Panc1 (cell line): ENCODE measurements at regions not wholly inside any gene's neighbourhood (a gene's known extent, or its start where the extent isn't known, plus 50 kb on each side); places are given as distances from the start of the nearest gene placed in this dataset.

Source experiments
- ATAC-seq: fragments of 200-7000 bp; cut with Tn5 transposase; 2 replicates; pipeline ENCODE4 v1.9.1; 2020; ENCODE audit warnings: mild to moderate bottlenecking, moderate library complexity
- BruUV-seq: library from RNA; stranded (reverse); fragments of 400-500 nt; replicated peaks from 2 replicates; lab custom pipeline; 2021; lab: Mats Ljungman, UMichigan
- CTCF ChIA-PET: fragments of 300-600 bp; sonication (Branson Sonifier 250); formaldehyde crosslinking; loops from one replicate; lab custom pipeline; 2022; ENCODE audit warnings: antibody characterized with exemption; lab: Charles Lee
- POLR2A ChIA-PET: fragments of 300-600 bp; sonication (Branson Sonifier 250); formaldehyde crosslinking; loops from one replicate; lab custom pipeline; 2022; ENCODE audit warnings: antibody characterized with exemption; lab: Charles Lee
- DNase-seq: peaks from one replicate; pipeline ENCODE4 v3.0.0-alpha.2; 2010; ENCODE audit warnings: low read depth, low spot score
- H3K27ac ChIP-seq: 2 replicates; pipeline ENCODE4 v1.5.1; 2011; ENCODE audit warnings: mild to moderate bottlenecking, low read length, inconsistent platforms
- H3K27me3 ChIP-seq: fragments of 200-500 bp; sonication (Bioruptor generic); 2 replicates; pipeline ENCODE4 v1.6.0; 2014; ENCODE audit warnings: low read length, inconsistent platforms; ENCODE audit not compliant: control insufficient read depth, insufficient read depth
- H3K36me3 ChIP-seq: fragments of 200-500 bp; sonication (Bioruptor generic); 2 replicates; pipeline ENCODE4 v1.5.1; 2014; ENCODE audit warnings: inconsistent platforms, mild to moderate bottlenecking, low read length, moderate library complexity; ENCODE audit not compliant: control insufficient read depth, insufficient read depth
- H3K4me1 ChIP-seq: 2 replicates; pipeline ENCODE4 v1.5.1; 2011; ENCODE audit warnings: inconsistent platforms, mild to moderate bottlenecking, low read length, moderate library complexity; ENCODE audit not compliant: control insufficient read depth, insufficient read depth
- H3K4me3 ChIP-seq, 2 experiments: 2 replicates each; pipeline ENCODE4 v1.5.1; 2011 to 2012; ENCODE audit warnings: low read depth in 2 of 2, low read length in 2 of 2, mild to moderate bottlenecking in 2 of 2, inconsistent platforms in 1 of 2, moderate library complexity in 1 of 2
- H3K9me3 ChIP-seq: fragments of 200-500 bp; sonication (Bioruptor generic); 2 replicates; pipeline ENCODE4 v1.5.1; 2014; ENCODE audit warnings: low read depth, mild to moderate bottlenecking, inconsistent platforms, low read length, moderate library complexity; ENCODE audit not compliant: control insufficient read depth, insufficient read depth
- CTCF ChIP-seq: fragments of 450-650 bp; IDR thresholded peaks from 2 replicates; pipeline ENCODE4 v1.5.1; 2017; ENCODE audit warnings: mild to moderate bottlenecking
- POLR2AphosphoS5 ChIP-seq: IDR thresholded peaks from 2 replicates; pipeline ENCODE4 v1.6.1; 2012; ENCODE audit warnings: mild to moderate bottlenecking, low read depth, low read length, moderate library complexity
- REST ChIP-seq, 2 experiments: IDR thresholded peaks; 2 replicates each; pipeline ENCODE4 v1.6.1; 2011 to 2012; ENCODE audit warnings: low read depth in 2 of 2, control low read depth in 1 of 2, low read length in 1 of 2, mild to moderate bottlenecking in 1 of 2, moderate library complexity in 1 of 2; ENCODE audit not compliant: insufficient read depth in 1 of 2
- SIN3A ChIP-seq: IDR thresholded peaks from 2 replicates; pipeline ENCODE4 v1.6.1; 2012; ENCODE audit warnings: low read depth, mild to moderate bottlenecking, low read length, moderate library complexity, borderline replicate concordance; ENCODE audit not compliant: insufficient read depth
- TCF7L2 ChIP-seq: IDR thresholded peaks from 2 replicates; pipeline ENCODE4 v1.6.1; 2011; ENCODE audit warnings: mild to moderate bottlenecking, low read depth, low read length, inconsistent platforms
- in situ Hi-C: cut with HindIII; loops from 2 replicates; pipeline ENCODE4 v1.10.0; 2016; ENCODE audit warnings: low sequenced_read_pairs, low pct_unique_long_range_greater_than_20kb
- intact Hi-C: fragments of 100-400 bp; cut with micrococcal nuclease; formaldehyde crosslinking; loops from one replicate; pipeline ENCODE4 v1.10.0; 2022; ENCODE audit not compliant: unreplicated experiment

GRCh38 chr6:23091795-23092194 is 522.4 kb downstream of the HDGFL1 start:
- ChIA-PET POLR2A (no interaction called here), CTCF (no interaction called here)
- Histone ChIP-seq H3K4me1 (no peaks in the 10 kb centered on the region), H3K27me3 (no peaks in the 10 kb centered on the region), H3K9me3 (no peaks in the 10 kb centered on the region), H3K4me3 (no peak overlapping the region), H3K27ac (no peak overlapping the region), H3K36me3 (no peaks in the 10 kb centered on the region)
- ATAC-seq = no peak
- no peak for DNase-seq
- in situ Hi-C loops (no loop called here), intact Hi-C loops (no loop called here)
- TF ChIP-seq REST (IDR thresholded peaks at IDR 0.05; ENCODE audit: insufficient read depth in 1 of 2, low read depth in 2 of 2, low read length in 1 of 2) (no peak), TCF7L2 (no peak), POLR2AphosphoS5 (no peak)
- BruUV-seq = no TSS peak

- POLR2A ChIA-PET = no interaction called here
- CTCF ChIA-PET = no interaction called here
- H3K36me3 ChIP-seq = no peaks in the 10 kb centered on the region
Measured at GRCh38 chr6:23096876-23097275, 527.5 kb downstream of the HDGFL1 start.

More at GRCh38 chr6:23096876-23097275, 527.5 kb downstream of the HDGFL1 start:
- TF ChIP-seq CTCF = no peak
- no peak for TF ChIP-seq SIN3A
- no peak for TF ChIP-seq TCF7L2
- no peak for TF ChIP-seq REST (IDR thresholded peaks at IDR 0.05; ENCODE audit: insufficient read depth in 1 of 2, low read depth in 2 of 2, low read length in 1 of 2)
- TF ChIP-seq POLR2AphosphoS5 = no peak
- ATAC-seq = no peak
- intact Hi-C loops (no loop called here), in situ Hi-C loops (no loop called here)
- BruUV-seq = no TSS peak
- Histone ChIP-seq H3K27me3 (no peaks in the 10 kb centered on the region), H3K4me3 (no peak overlapping the region), H3K9me3 (no peaks in the 10 kb centered on the region), H3K4me1 (no peaks in the 10 kb centered on the region), H3K27ac (no peak overlapping the region)
- no peak for DNase-seq
